KMS-11 (cell line): ENCODE measurements at regions not wholly inside any gene's neighbourhood (a gene's known extent, or its start where the extent isn't known, plus 50 kb on each side); places are given as distances from the start of the nearest gene placed in this dataset.

ENCODE experiments used
- H2AFZ ChIP-seq: fragments of 200-600 bp; sonication (generic); 2 replicates; pipeline ENCODE4 v1.6.1; 2016; ENCODE audit warnings: antibody characterized with exemption, mixed run types, low read depth
- H3K27ac ChIP-seq: fragments of 200-600 bp; sonication (generic); 2 replicates; pipeline ENCODE4 v1.6.1; 2016; ENCODE audit warnings: mild to moderate bottlenecking, mixed run types
- H3K27me3 ChIP-seq: fragments of 200-600 bp; sonication (generic); 2 replicates; pipeline ENCODE4 v1.6.1; 2017; ENCODE audit warnings: mild to moderate bottlenecking, low read depth, mixed run types, moderate library complexity; ENCODE audit not compliant: insufficient read depth
- H3K36me3 ChIP-seq: fragments of 200-600 bp; sonication (generic); 2 replicates; pipeline ENCODE4 v1.6.1; 2017; ENCODE audit warnings: mild to moderate bottlenecking, mixed run types; ENCODE audit not compliant: insufficient read depth
- H3K4me1 ChIP-seq: fragments of 200-600 bp; sonication (generic); 2 replicates; pipeline ENCODE4 v1.6.1; 2016; ENCODE audit warnings: mild to moderate bottlenecking, low read depth, mixed run types; ENCODE audit not compliant: poor library complexity, severe bottlenecking
- H3K4me2 ChIP-seq: fragments of 200-600 bp; sonication (generic); 2 replicates; pipeline ENCODE4 v1.7.0; 2016; ENCODE audit warnings: mild to moderate bottlenecking, mixed run types
- H3K4me3 ChIP-seq: fragments of 200-600 bp; sonication (generic); IDR thresholded peaks from 2 replicates; pipeline ENCODE4 v1.6.1; 2017; ENCODE audit warnings: low read depth, low read length, mixed read lengths; ENCODE audit not compliant: insufficient read depth
- H3K79me2 ChIP-seq: fragments of 200-600 bp; sonication (generic); 2 replicates; pipeline ENCODE4 v1.6.1; 2016; ENCODE audit warnings: low read depth, mixed run types; ENCODE audit not compliant: insufficient read depth
- H3K9ac ChIP-seq: fragments of 200-600 bp; sonication (generic); 2 replicates; pipeline ENCODE4 v1.6.1; 2016; ENCODE audit warnings: mild to moderate bottlenecking, mixed run types
- H4K20me1 ChIP-seq: fragments of 200-600 bp; sonication (generic); 2 replicates; pipeline ENCODE4 v1.6.1; 2016; ENCODE audit warnings: mild to moderate bottlenecking, mixed run types; ENCODE audit not compliant: insufficient read depth
- TF ChIP-seq, protein P1 (sequence below): fragments of 200-600 bp; sonication (generic); conservative IDR thresholded peaks from 2 replicates; pipeline ENCODE4 v1.6.1; 2017; ENCODE audit warnings: low read depth, mild to moderate bottlenecking, antibody characterized with exemption, low read length, moderate library complexity, mixed read lengths

DNA sequence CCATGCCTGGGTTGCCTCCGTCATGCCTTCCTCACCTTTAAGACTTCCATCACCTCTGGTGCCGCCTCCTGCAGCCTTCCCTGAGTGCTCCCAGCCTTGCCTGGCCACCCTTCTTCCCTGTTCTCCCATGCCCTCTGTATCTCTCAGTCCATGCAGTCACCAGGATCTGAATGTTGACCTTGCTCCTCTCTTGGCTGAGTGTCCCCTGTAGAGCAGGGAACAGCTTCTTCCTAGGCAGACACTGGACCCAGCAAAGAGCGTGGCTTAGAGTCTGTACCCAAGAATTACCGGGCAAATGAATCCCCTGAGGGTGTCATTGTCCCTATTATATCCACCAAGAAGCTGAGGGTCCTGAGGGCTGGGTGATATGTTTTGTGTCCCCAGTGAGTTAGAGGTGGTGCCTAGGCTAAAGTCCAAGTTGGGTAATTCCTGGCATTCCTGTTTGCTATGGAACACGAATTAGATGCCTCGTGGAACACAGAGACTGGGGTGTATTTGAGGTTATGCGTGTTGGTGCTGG, 505.6 kb downstream of the RPS24 start:
- Histone ChIP-seq H3K79me2 (no peaks in the 10 kb centered on the region), H2AFZ (no peak overlapping the region), H3K4me3 (no peak overlapping the region), H3K4me1 (no peaks in the 10 kb centered on the region), H3K4me2 (no peak overlapping the region), H3K36me3 (no peaks in the 10 kb centered on the region), H4K20me1 (no peaks in the 10 kb centered on the region), H3K27me3 (no peaks in the 10 kb centered on the region), H3K27ac (no peak overlapping the region), H3K9ac (no peak overlapping the region)
- TF ChIP-seq, protein P1, sequence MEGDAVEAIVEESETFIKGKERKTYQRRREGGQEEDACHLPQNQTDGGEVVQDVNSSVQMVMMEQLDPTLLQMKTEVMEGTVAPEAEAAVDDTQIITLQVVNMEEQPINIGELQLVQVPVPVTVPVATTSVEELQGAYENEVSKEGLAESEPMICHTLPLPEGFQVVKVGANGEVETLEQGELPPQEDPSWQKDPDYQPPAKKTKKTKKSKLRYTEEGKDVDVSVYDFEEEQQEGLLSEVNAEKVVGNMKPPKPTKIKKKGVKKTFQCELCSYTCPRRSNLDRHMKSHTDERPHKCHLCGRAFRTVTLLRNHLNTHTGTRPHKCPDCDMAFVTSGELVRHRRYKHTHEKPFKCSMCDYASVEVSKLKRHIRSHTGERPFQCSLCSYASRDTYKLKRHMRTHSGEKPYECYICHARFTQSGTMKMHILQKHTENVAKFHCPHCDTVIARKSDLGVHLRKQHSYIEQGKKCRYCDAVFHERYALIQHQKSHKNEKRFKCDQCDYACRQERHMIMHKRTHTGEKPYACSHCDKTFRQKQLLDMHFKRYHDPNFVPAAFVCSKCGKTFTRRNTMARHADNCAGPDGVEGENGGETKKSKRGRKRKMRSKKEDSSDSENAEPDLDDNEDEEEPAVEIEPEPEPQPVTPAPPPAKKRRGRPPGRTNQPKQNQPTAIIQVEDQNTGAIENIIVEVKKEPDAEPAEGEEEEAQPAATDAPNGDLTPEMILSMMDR: no peak

DNA sequence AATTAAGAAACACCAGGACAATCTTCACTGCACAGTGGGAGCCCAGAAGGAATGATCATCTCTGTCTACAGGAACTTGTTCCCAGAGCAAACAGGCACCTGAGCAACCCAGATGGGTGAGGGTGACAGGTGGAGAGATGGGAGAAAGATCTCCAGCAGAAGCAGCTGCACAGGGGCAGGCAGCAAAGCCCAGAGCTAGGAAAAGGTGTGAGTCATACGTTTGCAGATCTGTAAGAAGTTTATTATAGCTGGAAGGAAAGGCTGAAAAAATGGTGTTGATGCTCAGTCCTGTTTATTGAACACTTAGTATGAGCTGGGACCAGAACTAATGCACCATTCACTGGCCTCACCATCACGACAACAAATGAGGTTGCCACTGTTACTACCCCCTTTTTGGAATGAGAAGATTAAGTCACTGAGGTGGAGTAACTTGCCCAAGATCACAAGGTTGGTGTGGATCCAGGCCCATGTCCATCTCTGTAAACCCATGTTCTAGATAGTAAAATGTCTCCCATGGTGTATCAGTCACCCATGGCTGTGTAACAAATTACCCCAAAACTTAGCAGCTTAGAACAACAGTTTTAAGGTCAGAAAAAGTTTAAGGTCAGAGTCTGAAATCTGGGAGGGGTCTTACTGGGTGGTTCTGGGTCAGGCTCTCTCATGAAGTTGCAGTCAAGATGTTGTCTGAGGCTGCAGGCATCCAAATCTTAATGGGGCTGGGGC, 506.9 kb downstream of the RPS24 start:
- Histone ChIP-seq H3K27me3 (no peaks in the 10 kb centered on the region), H3K4me3 (no peak overlapping the region), H4K20me1 (no peaks in the 10 kb centered on the region), H2AFZ (no peak overlapping the region), H3K4me2 (no peak overlapping the region), H3K27ac (no peak overlapping the region), H3K9ac (no peak overlapping the region), H3K36me3 (no peaks in the 10 kb centered on the region), H3K4me1 (no peaks in the 10 kb centered on the region), H3K79me2 (no peaks in the 10 kb centered on the region)
- TF ChIP-seq, protein P1: no peak

DNA sequence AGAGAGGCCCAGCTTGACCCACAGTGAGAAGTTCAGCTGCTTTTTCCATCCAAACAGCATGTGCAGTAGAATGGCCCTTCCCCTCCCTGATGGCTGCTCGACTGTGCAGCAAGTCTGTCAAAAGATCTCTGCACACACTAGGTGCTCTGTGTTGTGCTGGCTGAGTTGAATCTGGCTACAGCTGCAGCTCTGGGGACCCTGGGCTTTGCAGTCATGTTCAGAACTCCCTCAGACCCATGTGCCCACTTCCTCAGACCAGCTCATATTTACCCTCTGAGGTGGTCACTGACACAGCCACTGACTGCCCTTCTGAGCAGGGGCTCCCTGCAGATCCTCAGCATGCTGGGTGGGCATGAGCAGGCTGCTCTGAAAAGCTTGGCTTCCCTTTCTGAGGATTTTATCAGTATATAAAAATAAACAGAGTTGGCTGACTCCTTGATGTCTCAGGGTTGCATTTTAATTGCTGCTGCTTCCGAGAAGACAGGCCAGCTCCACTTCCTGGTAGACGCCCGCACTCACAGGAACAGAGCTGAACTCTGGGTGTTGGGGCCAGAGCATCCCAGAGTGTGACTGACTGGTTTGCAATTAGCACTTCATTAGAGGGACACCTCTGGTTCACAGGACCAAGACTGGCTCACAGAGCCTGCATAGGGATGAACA, 507.9 kb downstream of the RPS24 start:
- H3K4me3 ChIP-seq: no peak overlapping the region
- H2AFZ ChIP-seq: no peak overlapping the region
- no peaks in the 10 kb centered on the region for H3K79me2 ChIP-seq
- H3K36me3 ChIP-seq: no peaks in the 10 kb centered on the region
- no peak overlapping the region for H3K27ac ChIP-seq
- H4K20me1 ChIP-seq: no peaks in the 10 kb centered on the region
- H3K4me1 ChIP-seq: no peaks in the 10 kb centered on the region
- H3K9ac ChIP-seq: no peak overlapping the region
- TF ChIP-seq, protein P1: no peak
- H3K4me2 ChIP-seq: no peak overlapping the region
- H3K27me3 ChIP-seq: no peaks in the 10 kb centered on the region

DNA sequence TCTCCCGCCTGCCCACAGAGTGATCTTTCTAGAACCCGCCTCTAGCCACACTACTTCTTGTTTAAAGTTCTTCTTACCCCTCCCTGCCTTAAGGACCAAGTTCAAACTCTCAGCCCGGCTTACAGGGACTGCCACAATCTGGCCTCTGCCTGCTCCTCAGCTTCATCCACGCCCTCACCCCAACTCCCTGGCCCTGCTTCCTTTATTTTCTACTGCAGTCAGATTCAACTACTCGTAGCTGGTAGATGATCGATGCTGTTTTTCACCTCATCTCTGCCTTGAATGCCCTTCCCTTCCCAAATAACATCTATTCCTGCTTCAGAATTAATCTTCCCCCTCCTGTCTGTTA, 508.5 kb downstream of the RPS24 start:
- Histone ChIP-seq H3K36me3 (no peaks in the 10 kb centered on the region), H4K20me1 (no peaks in the 10 kb centered on the region), H3K27ac (no peak overlapping the region), H3K4me3 (no peak overlapping the region), H3K27me3 (no peaks in the 10 kb centered on the region), H3K79me2 (no peaks in the 10 kb centered on the region), H2AFZ (no peak overlapping the region), H3K9ac (no peak overlapping the region), H3K4me2 (no peak overlapping the region), H3K4me1 (no peaks in the 10 kb centered on the region)
- TF ChIP-seq, protein P1: no peak
